Erythroblast (primary cell): ENCODE measurements at regions not wholly inside any gene's neighbourhood (a gene's known extent, or its start where the extent isn't known, plus 50 kb on each side); places are given as distances from the start of the nearest gene placed in this dataset.

Experiments used
- GATA1 ChIP-seq: IDR thresholded peaks from 2 replicates; pipeline ENCODE4 v1.6.1; 2011; ENCODE audit warnings: low read depth, mild to moderate bottlenecking, control low read depth, low read length, moderate library complexity
- POLR2A ChIP-seq: IDR thresholded peaks from 2 replicates; pipeline ENCODE4 v1.6.1; 2011; ENCODE audit warnings: mild to moderate bottlenecking, low read length

DNA sequence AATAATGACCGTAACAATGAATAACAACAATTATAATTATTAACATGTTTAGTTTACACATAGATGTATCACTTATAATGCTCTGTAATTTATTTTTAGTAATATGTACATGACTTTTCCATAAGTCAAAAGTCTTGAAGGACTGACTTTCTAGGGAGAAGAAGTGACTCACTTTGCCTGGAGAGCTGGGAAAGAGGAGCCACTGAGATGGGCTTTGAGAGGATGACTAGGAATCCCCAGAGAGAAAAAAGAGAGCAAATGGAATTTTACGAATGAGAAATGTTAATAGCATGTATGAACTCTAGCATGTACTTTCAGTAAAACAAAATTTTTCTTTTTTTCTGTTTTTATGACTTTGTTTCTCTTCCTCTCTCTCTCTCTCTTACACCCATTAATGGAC is 67.8 kb upstream of the RALY start:
- TF ChIP-seq POLR2A: no peak
- no peak for TF ChIP-seq GATA1
